ENCODE measurements at regions not wholly inside any gene's neighbourhood (a gene's known extent, or its start where the extent isn't known, plus 50 kb on each side); places are given as distances from the start of the nearest gene placed in this dataset.
A peak's percentile ranks its signal among the peaks of the same experiment; 100 is the strongest.

- WGBS, 2 experiments (ENCODE audit: extremely low coverage in 1 of 2, insufficient coverage in 1 of 2, insufficient read length in 1 of 2, insufficient replicate concordance in 2 of 2, low coverage in 1 of 2, low lambda C conversion rate in 2 of 2, missing lambda C conversion rate in 1 of 2), result 87% methylated on average over 4 of the region's 4 CpGs; no CpG with 5 or more reads in 1 of the 2 experiments
- H4K5ac ChIP-seq (ENCODE audit: insufficient read length, low read depth, low read length), result no peak overlapping the region
- H2BK5ac ChIP-seq (ENCODE audit: low read depth, low read length), result no peak overlapping the region
- no peak overlapping the region for H3K9ac ChIP-seq (replicated peaks in 1 of 4; ENCODE audit: extremely low read depth in 1 of 4, low read depth in 3 of 4, low read length in 3 of 4)
- no peak overlapping the region for H3K4me3 ChIP-seq (ENCODE audit: extremely low read depth in 1 of 4, insufficient read depth in 2 of 4, low read depth in 3 of 4, low read length in 4 of 4)
- no peak overlapping the region for H3K4ac ChIP-seq (replicated peaks; ENCODE audit: insufficient read length, low read depth, low read length)
- no peak overlapping the region for H2BK20ac ChIP-seq (ENCODE audit: low read length)
- DNase-seq (ENCODE audit: low read depth in 1 of 2, low spot score in 2 of 2) (no peak), FAIRE-seq (no peak)
- H2AFZ ChIP-seq (ENCODE audit: low read length), result no peak overlapping the region
- no peaks in the 10 kb centered on the region for H3K79me2 ChIP-seq (ENCODE audit: control insufficient read depth in 1 of 2, insufficient read depth in 2 of 2, low read length in 2 of 2)
- no peak overlapping the region for H2AK5ac ChIP-seq (ENCODE audit: low read depth, low read length)
- no peaks in the 10 kb centered on the region for H3K23me2 ChIP-seq (ENCODE audit: low read depth, low read length)
- H3K36me3 ChIP-seq (ENCODE audit: control insufficient read depth in 2 of 4, insufficient read depth in 4 of 4, low read length in 3 of 4), result no peaks in the 10 kb centered on the region
- H3K18ac ChIP-seq (ENCODE audit: extremely low read depth, low read length), result no peak overlapping the region
- peak overlapping the region; percentile 1; the same call in 1 of the 2 replicates for H2BK15ac ChIP-seq (ENCODE audit: low read length)
- no peak overlapping the region for H3K56ac ChIP-seq (replicated peaks; ENCODE audit: insufficient read length, low read depth, low read length)
- H3K4me2 ChIP-seq (ENCODE audit: insufficient read depth in 1 of 2, low read depth in 2 of 2, low read length in 2 of 2), result no peak overlapping the region
- ChIA-PET CTCF (ENCODE audit: partially characterized antibody) (interaction anchor here (1.5 kb wide), 1 partner anchor 227 kb away, joined by 3 read pairs; no protein-coding TSS in a partner anchor), POLR2A (ENCODE audit: partially characterized antibody) (no interaction called here)
- H4K20me1 ChIP-seq (replicated peaks in 1 of 2; ENCODE audit: control insufficient read depth in 1 of 2, insufficient read depth in 2 of 2, low read length in 2 of 2), result no peaks in the 10 kb centered on the region
- no peaks in the 10 kb centered on the region for H3K27me3 ChIP-seq (replicated peaks in 1 of 4; ENCODE audit: control insufficient read depth in 3 of 4, extremely low read depth in 1 of 4, insufficient read depth in 3 of 4, low read length in 3 of 4)
- no peak for TF ChIP-seq POLR2A (IDR thresholded peaks at IDR 0.05; ENCODE audit: control extremely low read depth in 1 of 2, low read depth in 2 of 2, low read length in 2 of 2)
- no peak for TF ChIP-seq ASH2L (IDR thresholded peaks at IDR 0.05; ENCODE audit: low read length)
- TF ChIP-seq BCL11A (IDR thresholded peaks at IDR 0.05; ENCODE audit: low read depth in 2 of 2, low read length in 2 of 2), result no peak
- TF ChIP-seq SIRT6 (IDR thresholded peaks at IDR 0.05; ENCODE audit: low read length), result no peak
- no peak for TF ChIP-seq TAF1 (IDR thresholded peaks at IDR 0.05; ENCODE audit: low read depth, low read length)
- TF ChIP-seq ATF2 (IDR thresholded peaks at IDR 0.05; ENCODE audit: low read length), result no peak
- TF ChIP-seq HDAC2 (IDR thresholded peaks at IDR 0.05; ENCODE audit: borderline replicate concordance in 1 of 2, low read depth in 2 of 2, low read length in 2 of 2), result no peak
- TF ChIP-seq SP2 (IDR thresholded peaks at IDR 0.05; ENCODE audit: low read length), result no peak
- TF ChIP-seq EGR1 (IDR thresholded peaks at IDR 0.05; ENCODE audit: borderline replicate concordance, low read depth, low read length), result no peak
- H3K79me1 ChIP-seq (ENCODE audit: low read depth, low read length), result no peaks in the 10 kb centered on the region
- H3K27ac ChIP-seq (ENCODE audit: low read depth, low read length), result no peak overlapping the region
- no peak overlapping the region for H2BK12ac ChIP-seq (ENCODE audit: low read depth, low read length)
- H3K14ac ChIP-seq (ENCODE audit: insufficient read length), result no peak overlapping the region
- no peak overlapping the region for H4K91ac ChIP-seq (replicated peaks; ENCODE audit: insufficient read length, low read length)
- no peaks in the 10 kb centered on the region for H3K9me3 ChIP-seq (ENCODE audit: insufficient read depth in 2 of 2, low read depth in 1 of 2, low read length in 1 of 2)
- peaks cover 3 to 12% (median 7%) of the 10 kb centered on the region in 4 experiments; a peak in 4 of 7 replicates for H3K4me1 ChIP-seq (replicated peaks in 1 of 4; ENCODE audit: control insufficient read depth in 3 of 4, insufficient read depth in 4 of 4, low read length in 3 of 4)
- no peak overlapping the region for H3K23ac ChIP-seq (ENCODE audit: insufficient read length)
- H2BK120ac ChIP-seq (replicated peaks; ENCODE audit: low read depth, low read length), result no peak overlapping the region
- H4K8ac ChIP-seq (ENCODE audit: extremely low read depth, insufficient read depth, low read length), result no peak overlapping the region
These were observed 74.8 kb upstream of the PLCB4 start for GRCh38 chr20:8994045-8994444.
